GM19035 (cell line): ENCODE measurements at regions not wholly inside any gene's neighbourhood (a gene's known extent, or its start where the extent isn't known, plus 50 kb on each side); places are given as distances from the start of the nearest gene placed in this dataset.

Experiments used
- ATAC-seq: cut with Tn5 transposase; IDR thresholded peaks from one replicate; pipeline ENCODE4 v1.9.1; 2021; ENCODE audit not compliant: unreplicated experiment

DNA sequence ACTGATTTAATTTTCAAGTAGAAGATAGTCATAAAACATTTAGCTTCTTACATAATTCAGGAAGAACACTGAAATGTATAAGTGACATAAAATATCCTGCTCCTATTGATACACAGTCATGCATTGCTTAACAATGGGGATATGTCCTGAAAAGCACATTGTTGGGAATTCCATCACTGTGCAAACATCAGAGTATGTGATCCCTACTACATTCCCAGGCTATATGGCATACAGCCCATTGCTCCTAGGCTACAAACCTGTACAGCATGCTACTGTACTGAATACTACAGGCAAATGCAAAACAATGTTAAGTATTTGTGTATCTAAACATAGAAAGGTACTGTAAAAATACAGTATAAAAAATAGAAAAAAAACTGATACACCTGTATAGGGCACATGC lies 723.9 kb upstream of the ARGLU1 start:
- no peak for ATAC-seq

- no peak for ATAC-seq
Observed at GRCh38 chr13:107289540-107289939, 721.6 kb upstream of the ARGLU1 start.

GRCh38 chr13:107284173-107284572 lies 716.2 kb upstream of the ARGLU1 start:
- no peak for ATAC-seq

GRCh38 chr13:107277911-107278310 lies 710.0 kb upstream of the ARGLU1 start:
- ATAC-seq = no peak

GRCh38 chr13:107276936-107277335 lies 709.0 kb upstream of the ARGLU1 start:
- ATAC-seq = no peak

DNA sequence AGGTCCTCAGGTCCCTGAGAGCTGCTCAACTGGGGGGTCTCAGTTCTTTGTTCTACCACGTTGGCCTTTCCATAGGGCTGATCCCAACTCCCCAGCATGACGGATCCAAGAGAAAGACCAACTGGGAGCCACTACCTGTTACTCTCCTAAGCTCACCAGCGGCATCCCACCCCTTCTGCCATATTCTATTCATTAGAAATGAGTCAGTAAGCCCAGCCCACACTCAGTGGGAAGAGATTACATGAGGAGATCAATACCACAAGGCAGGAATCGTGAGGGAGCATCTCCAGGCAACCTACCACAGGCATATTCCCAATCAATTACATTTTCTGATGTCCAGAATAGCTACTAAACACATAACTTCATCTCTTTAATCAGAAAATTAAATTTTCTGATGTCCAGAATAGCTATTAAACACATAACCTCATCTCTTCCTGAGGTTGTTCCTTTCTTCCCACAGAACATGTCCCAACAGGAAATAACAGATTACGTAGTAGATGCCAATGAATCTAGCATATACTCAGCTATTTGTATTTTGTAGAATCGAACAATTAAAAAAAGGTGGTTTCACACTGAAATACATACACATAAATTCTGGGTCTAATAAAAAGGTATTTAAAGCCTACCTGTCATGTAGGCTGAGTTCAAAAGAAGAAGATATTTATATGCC lies 708.1 kb upstream of the ARGLU1 start:
- no peak for ATAC-seq

DNA sequence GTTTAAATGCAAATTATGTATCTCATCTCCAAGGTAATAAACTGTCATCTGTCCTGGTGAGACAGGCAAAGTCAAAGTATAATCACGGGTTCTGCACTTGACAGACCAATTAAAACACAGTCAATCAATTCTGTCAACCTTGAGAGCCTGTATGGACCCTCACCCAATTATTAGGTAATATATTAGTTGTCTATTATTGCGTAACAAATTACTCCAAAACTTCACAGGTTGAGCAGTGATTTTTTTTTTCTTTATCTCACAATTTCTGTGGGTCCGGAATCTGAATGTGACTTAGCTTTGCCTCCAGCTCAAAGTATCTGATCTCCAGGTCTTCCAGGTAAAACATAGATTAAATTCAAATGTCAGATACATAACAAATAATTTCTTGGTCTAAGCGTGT lies 707.4 kb upstream of the ARGLU1 start:
- ATAC-seq = no peak

- no peak for ATAC-seq
Observed at GRCh38 chr13:107271227-107271626, 703.3 kb upstream of the ARGLU1 start.

DNA sequence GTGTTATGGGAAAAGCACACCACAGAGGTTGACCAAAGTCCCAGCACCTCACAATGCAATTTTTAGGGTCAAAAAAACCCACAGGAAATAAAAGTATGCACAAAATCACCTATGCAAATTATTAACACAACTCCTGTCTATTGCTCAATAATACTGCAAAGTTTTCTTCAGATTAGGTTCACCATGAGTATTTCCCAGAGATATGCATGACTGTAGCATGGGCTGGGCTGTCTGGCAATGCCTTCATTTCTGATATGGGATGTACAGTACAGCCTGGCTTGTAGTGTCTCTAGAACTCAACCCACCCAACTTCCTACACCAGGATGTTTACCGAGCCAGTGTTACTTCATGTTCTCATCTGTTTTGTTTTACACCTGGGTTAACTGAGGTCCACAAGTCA lies 698.7 kb upstream of the ARGLU1 start:
- no peak for ATAC-seq

- ATAC-seq = no peak
Observed at GRCh38 chr13:107258599-107259187, 690.8 kb upstream of the ARGLU1 start.

DNA sequence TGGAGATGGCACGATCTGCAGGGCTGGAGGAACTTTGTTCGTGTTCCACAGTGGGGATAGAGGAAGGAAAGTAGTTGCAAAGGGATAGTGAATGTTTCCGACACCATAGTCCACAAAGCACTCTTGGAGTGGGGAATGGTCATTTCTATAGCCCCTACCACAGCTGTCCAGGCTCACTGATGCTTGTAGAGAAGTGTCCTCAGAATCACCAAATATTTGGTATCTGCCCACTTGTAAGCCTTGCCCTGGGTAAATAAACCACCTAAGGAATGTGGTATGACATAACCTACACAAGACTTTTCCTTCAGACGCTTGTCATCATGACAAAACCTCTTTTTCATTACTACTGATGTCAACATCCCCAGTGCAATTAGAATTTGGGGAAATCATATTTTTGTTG lies 686.5 kb upstream of the ARGLU1 start:
- ATAC-seq = no peak

DNA sequence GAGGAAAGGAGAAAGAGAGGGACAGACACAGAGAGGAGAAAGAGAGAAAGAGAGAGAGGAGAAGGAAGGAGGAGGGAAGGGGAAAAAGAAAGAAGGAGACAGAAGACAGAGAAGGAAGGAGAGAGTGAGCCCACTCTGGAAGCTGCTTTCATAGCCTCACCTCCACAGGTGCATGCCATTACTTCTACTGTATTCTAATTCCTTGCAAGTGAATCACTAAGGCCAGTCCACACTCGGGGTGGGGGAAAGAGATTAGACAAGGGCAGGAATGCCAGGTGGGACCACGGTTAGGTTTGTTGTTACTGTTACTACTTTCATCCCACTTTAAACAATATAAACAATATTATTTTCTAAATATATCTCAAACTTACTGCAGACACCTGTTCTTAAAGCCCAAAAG lies 684.5 kb upstream of the ARGLU1 start:
- ATAC-seq = no peak

GRCh38 chr13:107252021-107252420 lies 684.1 kb upstream of the ARGLU1 start:
- no peak for ATAC-seq

GRCh38 chr13:107251341-107251740 lies 683.4 kb upstream of the ARGLU1 start:
- ATAC-seq = no peak

DNA sequence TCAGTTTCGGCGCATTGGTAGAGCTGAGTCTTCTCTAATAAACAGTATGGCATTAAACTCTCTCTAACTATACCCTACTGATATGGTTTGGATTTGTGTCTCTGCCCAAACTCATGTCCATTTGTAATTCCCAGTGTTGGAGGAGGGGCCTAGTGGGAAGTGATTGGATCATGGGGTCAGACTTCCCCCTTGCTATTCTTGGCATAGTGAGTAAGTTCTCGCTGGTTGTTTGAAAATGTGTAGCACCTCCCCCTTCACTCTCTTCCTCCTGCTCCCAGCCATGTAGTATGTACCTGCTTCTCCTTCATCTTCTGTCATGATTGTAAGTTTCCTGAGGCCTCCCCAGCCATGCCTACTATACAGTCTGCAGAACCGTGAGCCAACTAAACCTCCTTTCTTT lies 682.7 kb upstream of the ARGLU1 start:
- ATAC-seq = no peak

GRCh38 chr13:107244241-107244640 lies 676.3 kb upstream of the ARGLU1 start:
- no peak for ATAC-seq

- no peak for ATAC-seq
Observed at GRCh38 chr13:107242138-107242537, 674.2 kb upstream of the ARGLU1 start.

GRCh38 chr13:107241381-107241780 lies 673.4 kb upstream of the ARGLU1 start:
- no peak for ATAC-seq

DNA sequence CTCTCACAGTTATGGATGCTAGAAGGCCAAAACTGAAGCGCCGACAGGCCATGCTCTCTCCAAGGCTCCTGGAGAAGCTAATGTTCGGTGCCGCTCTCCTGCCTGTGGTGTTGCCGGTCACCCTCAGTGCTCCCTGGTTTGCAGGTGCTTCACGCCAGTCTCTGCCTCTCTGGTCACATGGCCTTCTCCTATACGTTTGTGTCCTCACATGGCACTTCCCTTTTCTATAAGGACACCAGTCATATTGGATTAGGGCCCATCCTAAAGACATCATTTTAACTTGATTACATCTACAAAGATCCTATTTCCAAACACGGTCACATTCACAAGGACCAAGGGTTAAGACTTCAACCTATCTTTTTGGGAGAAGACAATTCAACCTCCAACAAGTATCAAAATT lies 671.3 kb upstream of the ARGLU1 start:
- ATAC-seq = no peak

DNA sequence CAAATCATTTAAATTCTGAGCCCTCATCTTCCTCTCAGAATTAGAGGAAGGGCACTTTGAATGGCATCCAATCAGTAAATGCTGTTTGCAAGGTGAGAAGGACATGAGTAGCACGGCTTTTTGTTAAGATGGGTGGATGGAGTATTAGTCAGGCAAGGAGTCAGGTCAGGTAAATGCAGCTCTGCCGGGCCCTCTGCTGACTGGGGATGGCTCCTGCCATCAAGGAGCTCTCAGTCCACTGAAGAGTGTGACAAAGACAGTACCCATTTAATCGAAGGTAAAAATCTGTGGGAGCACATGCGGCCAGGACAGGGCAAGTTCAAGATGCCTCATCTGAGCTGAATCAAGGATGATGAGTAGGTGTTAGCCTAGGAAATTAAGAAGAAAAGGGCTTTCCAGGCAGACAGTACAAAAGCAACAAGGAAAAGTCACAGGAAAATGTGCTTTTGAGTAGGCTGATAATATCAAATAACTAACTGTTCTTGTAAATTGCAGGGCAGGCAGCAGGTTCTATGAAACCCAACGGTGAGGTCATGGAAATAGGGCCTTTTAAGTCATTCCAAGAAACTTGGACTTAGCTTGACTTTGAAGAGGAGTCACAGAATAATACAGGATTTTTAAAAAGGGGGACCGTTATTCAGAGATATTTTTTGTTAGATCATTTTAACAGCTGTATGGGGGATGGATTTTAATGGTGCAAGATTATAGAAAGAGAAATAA lies 670.5 kb upstream of the ARGLU1 start:
- no peak for ATAC-seq

GRCh38 chr13:107234319-107235073 lies 666.6 kb upstream of the ARGLU1 start:
- ATAC-seq = no peak

- ATAC-seq = no peak
Observed at GRCh38 chr13:107233541-107233940, 665.6 kb upstream of the ARGLU1 start.
